ENCODE measurements at regions not wholly inside any gene's neighbourhood (a gene's known extent, or its start where the extent isn't known, plus 50 kb on each side); places are given as distances from the start of the nearest gene placed in this dataset.

DNA sequence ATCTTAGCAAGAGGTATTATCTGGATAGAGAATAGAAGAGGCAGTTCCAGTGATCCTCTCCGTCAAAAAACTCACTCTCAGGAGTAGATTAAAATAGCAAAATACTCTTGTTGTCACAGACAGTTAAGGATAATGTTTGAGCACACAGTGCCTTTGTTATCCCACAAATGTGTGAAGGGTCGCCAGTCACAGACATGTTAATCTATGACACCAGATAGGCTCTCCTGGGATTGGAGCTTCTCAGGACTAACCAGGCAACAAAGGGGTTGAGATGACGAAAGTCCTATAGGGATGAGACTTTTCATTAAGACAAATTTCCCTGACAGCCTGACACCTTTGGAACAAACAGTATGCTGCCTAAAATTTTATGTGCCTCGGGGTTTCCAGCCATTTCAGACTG lies 1947.1 kb downstream of the OLFM4 start (continued):
- no peak for TF ChIP-seq NANOG (IDR thresholded peaks at IDR 0.05; ENCODE audit: insufficient read depth, low read depth, low read length, poor library complexity, severe bottlenecking)
- TF ChIP-seq JUN (IDR thresholded peaks at IDR 0.05; ENCODE audit: low read depth, low read length) = no peak
- no peak for TF ChIP-seq YY1 (IDR thresholded peaks at IDR 0.05; ENCODE audit: low read depth, low read length)
- no peak for TF ChIP-seq SP1 (IDR thresholded peaks at IDR 0.05; ENCODE audit: low read depth, low read length)
- TF ChIP-seq SP2 (IDR thresholded peaks at IDR 0.05; ENCODE audit: low read length) = no peak

Data from H1 (cell line).